Neural cell (in vitro differentiated cells): ENCODE measurements at regions not wholly inside any gene's neighbourhood (a gene's known extent, or its start where the extent isn't known, plus 50 kb on each side); places are given as distances from the start of the nearest gene placed in this dataset.

ENCODE experiments used
- EP300 ChIP-seq: fragments of 450-650 bp; conservative IDR thresholded peaks from 2 replicates; pipeline ENCODE4 v1.6.1; 2014; ENCODE audit warnings: antibody characterized with exemption, mild to moderate bottlenecking, moderate library complexity; ENCODE audit not compliant: poor library complexity, severe bottlenecking
- EZH2 ChIP-seq: fragments of 200-600, 300-800 bp; shearing (Covaris generic), sonication (generic); IDR thresholded peaks from 2 replicates; pipeline ENCODE4 v1.6.1; 2014; ENCODE audit warnings: antibody characterized with exemption, low read length, borderline replicate concordance, mild to moderate bottlenecking; ENCODE audit not compliant: insufficient read depth, poor library complexity, severe bottlenecking
- MXI1 ChIP-seq: fragments of 450-650 bp; conservative IDR thresholded peaks from 2 replicates; pipeline ENCODE4 v1.6.1; 2014; ENCODE audit warnings: antibody characterized with exemption, mild to moderate bottlenecking; ENCODE audit not compliant: poor library complexity, severe bottlenecking
- POLR2AphosphoS5 ChIP-seq: IDR thresholded peaks from 2 replicates; pipeline ENCODE4 v1.6.1; 2012
- RAD21 ChIP-seq: fragments of 450-650 bp; conservative IDR thresholded peaks from 2 replicates; pipeline ENCODE4 v1.6.1; 2014; ENCODE audit warnings: antibody characterized with exemption, mild to moderate bottlenecking, moderate library complexity
- SMC3 ChIP-seq: fragments of 450-650 bp; conservative IDR thresholded peaks from 2 replicates; pipeline ENCODE4 v1.6.1; 2014; ENCODE audit warnings: antibody characterized with exemption, mild to moderate bottlenecking, moderate library complexity; ENCODE audit not compliant: poor library complexity
- TAF1 ChIP-seq: IDR thresholded peaks from 2 replicates; pipeline ENCODE4 v1.6.1; 2012; ENCODE audit warnings: low read depth
- TF ChIP-seq, protein P1 (sequence below): fragments of 450-650 bp; IDR thresholded peaks from 2 replicates; pipeline ENCODE4 v1.5.1; 2014; ENCODE audit warnings: antibody characterized with exemption, mild to moderate bottlenecking, moderate library complexity; ENCODE audit not compliant: poor library complexity, severe bottlenecking
- TF ChIP-seq, protein P2 (sequence below): IDR thresholded peaks from 2 replicates; pipeline ENCODE4 v1.6.1; 2012; ENCODE audit warnings: borderline replicate concordance

DNA sequence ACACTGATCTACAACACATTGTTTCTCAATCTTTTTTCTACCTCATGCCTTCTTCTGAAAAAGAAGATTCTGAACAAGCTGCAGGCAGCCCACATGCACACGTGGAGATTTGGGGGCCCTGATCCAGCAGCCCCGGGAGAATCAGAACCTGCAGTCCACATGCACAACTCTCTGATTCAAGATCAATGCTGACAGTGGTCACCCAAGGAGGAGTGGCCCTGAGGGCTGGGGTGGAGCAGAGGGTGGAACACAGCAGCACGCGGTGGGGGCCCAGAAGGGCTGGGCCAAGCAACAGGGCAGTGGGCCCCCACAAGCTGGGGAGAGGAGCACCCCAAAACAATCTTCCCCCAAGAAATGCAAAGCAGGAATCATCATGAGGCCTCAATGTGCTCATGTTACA, 202.1 kb upstream of the NSMCE3 start:
- no peak for TF ChIP-seq SMC3
- TF ChIP-seq, protein P1, sequence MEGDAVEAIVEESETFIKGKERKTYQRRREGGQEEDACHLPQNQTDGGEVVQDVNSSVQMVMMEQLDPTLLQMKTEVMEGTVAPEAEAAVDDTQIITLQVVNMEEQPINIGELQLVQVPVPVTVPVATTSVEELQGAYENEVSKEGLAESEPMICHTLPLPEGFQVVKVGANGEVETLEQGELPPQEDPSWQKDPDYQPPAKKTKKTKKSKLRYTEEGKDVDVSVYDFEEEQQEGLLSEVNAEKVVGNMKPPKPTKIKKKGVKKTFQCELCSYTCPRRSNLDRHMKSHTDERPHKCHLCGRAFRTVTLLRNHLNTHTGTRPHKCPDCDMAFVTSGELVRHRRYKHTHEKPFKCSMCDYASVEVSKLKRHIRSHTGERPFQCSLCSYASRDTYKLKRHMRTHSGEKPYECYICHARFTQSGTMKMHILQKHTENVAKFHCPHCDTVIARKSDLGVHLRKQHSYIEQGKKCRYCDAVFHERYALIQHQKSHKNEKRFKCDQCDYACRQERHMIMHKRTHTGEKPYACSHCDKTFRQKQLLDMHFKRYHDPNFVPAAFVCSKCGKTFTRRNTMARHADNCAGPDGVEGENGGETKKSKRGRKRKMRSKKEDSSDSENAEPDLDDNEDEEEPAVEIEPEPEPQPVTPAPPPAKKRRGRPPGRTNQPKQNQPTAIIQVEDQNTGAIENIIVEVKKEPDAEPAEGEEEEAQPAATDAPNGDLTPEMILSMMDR, result no peak
- no peak for TF ChIP-seq EP300
- TF ChIP-seq EZH2, result no peak
- TF ChIP-seq RAD21, result no peak
- TF ChIP-seq, protein P2, sequence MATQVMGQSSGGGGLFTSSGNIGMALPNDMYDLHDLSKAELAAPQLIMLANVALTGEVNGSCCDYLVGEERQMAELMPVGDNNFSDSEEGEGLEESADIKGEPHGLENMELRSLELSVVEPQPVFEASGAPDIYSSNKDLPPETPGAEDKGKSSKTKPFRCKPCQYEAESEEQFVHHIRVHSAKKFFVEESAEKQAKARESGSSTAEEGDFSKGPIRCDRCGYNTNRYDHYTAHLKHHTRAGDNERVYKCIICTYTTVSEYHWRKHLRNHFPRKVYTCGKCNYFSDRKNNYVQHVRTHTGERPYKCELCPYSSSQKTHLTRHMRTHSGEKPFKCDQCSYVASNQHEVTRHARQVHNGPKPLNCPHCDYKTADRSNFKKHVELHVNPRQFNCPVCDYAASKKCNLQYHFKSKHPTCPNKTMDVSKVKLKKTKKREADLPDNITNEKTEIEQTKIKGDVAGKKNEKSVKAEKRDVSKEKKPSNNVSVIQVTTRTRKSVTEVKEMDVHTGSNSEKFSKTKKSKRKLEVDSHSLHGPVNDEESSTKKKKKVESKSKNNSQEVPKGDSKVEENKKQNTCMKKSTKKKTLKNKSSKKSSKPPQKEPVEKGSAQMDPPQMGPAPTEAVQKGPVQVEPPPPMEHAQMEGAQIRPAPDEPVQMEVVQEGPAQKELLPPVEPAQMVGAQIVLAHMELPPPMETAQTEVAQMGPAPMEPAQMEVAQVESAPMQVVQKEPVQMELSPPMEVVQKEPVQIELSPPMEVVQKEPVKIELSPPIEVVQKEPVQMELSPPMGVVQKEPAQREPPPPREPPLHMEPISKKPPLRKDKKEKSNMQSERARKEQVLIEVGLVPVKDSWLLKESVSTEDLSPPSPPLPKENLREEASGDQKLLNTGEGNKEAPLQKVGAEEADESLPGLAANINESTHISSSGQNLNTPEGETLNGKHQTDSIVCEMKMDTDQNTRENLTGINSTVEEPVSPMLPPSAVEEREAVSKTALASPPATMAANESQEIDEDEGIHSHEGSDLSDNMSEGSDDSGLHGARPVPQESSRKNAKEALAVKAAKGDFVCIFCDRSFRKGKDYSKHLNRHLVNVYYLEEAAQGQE, result no peak
- no peak for TF ChIP-seq POLR2AphosphoS5
- TF ChIP-seq TAF1, result no peak
- no peak for TF ChIP-seq MXI1
